NCI-H82 treated with DMSO at 0.1 percent for 48 hours (cell line): ENCODE measurements at regions not wholly inside any gene's neighbourhood (a gene's known extent, or its start where the extent isn't known, plus 50 kb on each side); places are given as distances from the start of the nearest gene placed in this dataset.

Source experiments
- DNase-seq: peaks from one replicate; lab custom pipeline; 2025; ENCODE audit not compliant: unreplicated experiment; lab: John Stamatoyannopoulos, UW

GRCh38 chr18:10207682-10208345, 246.6 kb upstream of the APCDD1 start:
- DNase-seq, result no peak

GRCh38 chr18:10209302-10209701, 245.1 kb upstream of the APCDD1 start:
- no peak for DNase-seq

- no peak for DNase-seq
Observed at GRCh38 chr18:10210057-10210633, 244.3 kb upstream of the APCDD1 start.

DNA sequence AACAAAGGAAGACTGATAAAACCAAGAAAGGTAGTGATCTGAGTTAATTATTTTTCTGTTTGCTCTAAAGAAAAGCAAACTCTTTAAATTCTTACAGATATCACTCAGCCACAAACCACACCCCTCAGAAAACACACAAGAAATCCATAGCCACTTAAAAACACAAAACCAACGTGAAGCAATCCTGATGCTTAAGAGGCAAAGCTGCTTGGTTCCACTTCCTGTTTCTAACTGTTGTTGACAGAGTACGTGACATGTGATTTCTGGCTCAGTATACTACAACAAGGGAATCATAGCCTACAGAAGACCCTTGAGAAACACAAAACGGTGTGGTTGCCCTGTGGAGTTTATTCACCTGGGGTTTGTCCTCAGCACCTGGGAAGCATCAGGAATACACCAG, 240.9 kb upstream of the APCDD1 start:
- no peak for DNase-seq

DNA sequence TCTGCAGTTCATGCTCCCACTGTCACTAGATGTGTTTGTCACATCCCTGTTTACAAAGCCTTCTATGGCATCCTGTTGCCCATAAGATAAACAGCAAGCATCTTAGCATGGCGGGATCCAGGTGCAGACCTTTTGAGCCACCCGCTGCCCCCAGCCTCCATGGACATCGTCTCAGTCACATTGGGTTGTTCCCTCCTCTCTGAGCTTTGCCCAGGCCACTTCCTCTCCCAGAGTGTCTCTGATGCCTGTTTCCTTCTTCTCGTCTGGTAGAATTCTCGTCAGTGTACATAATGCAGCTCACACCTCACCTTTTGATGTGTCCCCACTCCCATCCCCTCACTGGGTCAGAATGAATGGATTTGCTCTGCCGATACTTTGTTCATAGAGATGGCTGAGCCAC, 239.0 kb upstream of the APCDD1 start:
- DNase-seq, result no peak

- DNase-seq, result no peak
Observed at GRCh38 chr18:10216791-10217190, 237.6 kb upstream of the APCDD1 start.

DNA sequence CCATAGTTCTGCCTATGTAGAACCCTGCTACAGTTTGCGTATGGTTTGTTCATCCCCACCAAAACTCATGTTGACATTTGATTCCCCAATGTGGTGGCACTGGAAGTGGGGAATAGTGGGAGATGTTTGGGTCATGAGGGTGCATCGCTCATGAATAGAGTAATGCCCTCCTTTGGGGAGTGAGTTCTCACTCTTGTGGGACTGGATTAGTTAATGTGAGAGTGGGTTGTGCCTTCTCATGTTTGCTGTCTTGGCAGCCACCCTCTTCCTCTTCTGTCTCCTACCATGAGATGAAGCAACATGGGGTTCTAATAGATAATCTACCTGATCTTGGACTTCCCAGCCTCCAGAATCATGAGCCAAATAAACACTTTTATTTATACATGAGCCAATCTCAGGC, 237.2 kb upstream of the APCDD1 start:
- DNase-seq, result no peak

DNA sequence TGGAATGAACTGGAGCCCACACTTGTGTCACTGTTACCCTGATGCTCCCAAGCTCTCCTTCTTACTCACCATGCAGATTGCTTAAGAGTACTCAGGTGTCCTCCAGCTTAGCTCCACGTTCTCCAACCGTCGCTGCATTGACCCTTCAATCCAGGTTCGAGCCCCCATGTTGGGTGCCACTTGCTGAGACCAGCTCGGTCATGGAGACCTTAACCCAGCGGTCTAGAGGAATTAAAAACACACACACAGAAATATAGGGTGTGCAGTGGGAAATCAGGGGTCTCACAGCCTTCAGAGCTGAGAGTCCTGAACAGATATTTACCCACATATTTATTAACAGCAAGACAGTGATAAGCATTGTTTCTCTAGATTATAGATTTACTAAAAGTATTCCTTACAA, 229.1 kb upstream of the APCDD1 start:
- DNase-seq, result no peak

GRCh38 chr18:10226971-10227370, 227.5 kb upstream of the APCDD1 start:
- no peak for DNase-seq

DNA sequence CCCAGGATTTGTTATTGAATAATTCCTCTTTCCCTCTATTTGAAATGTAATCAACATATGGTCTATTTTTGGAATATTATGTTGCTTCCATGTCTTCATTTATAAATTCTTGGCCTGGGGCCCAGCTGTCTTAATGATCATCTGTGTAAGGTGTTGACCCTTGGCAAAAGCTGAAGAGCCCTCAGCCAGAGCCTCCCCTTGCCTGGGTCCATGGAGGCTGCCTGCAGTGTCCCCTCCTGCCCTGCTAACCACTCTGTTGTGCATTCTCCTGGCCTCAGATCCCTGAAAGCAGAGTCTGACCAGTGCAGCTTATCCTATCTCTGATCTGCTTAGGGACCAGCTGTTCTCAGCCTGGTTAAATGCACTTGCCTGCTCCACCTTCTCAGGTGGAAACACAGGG, 226.1 kb upstream of the APCDD1 start:
- no peak for DNase-seq

DNA sequence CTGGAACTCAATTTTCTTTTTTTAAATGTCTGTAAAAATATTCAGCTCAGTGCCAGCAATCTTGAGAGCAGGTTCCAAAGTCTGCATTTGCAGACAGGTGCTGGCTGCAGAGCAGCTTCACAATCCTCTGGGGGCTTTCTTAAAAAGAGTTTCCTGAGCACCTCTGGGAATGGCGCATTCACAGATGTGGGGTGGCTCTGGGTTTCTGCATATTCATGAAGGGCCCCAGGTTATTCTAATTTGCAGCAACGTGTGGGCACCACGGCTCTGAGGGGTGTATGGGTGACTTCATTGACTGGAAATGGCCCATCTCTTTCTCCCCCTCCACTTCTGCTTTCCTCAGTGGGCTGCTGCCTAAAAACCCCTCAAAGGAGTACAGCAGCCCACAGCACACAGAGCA, 225.0 kb upstream of the APCDD1 start:
- DNase-seq, result no peak

GRCh38 chr18:10230072-10230471, 224.4 kb upstream of the APCDD1 start:
- no peak for DNase-seq

DNA sequence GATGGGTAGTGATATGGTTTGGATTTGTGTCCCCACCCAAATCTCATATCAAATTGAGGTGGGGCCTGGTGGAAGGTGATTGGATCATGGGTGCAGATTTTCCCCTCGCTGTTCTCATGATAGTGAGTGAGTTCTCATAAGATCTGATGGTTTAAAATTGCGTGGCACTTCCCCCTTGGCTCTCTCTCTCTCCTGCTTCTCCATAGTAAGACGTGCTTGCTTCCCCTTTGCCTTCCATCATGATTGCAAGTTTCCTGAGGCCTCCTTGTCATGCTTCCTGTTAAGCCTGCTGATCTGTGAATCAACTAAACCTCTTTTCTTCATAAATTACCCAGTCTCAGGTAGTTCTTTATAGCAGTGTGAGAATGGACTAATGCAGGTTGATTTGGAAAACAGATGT, 223.2 kb upstream of the APCDD1 start:
- no peak for DNase-seq

DNA sequence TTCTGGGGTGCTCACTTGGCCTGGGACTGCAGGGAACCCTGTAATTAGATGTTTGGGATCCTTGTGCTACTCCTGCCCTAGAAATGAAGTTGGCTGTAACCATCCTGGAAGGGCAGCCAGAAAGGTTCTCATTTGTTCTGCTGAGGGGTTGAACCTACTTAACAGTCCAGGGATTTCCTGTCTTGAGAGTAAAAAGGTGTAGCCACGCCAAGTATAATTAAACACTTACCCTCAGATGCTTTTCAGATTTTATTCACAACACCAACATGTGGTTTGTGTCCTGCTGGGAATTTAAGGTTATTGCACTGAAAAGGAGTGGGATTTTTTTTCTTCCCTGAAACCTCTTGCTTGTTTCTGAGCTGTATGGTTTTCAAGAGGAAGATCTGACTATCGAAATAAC, 222.4 kb upstream of the APCDD1 start:
- DNase-seq, result no peak

DNA sequence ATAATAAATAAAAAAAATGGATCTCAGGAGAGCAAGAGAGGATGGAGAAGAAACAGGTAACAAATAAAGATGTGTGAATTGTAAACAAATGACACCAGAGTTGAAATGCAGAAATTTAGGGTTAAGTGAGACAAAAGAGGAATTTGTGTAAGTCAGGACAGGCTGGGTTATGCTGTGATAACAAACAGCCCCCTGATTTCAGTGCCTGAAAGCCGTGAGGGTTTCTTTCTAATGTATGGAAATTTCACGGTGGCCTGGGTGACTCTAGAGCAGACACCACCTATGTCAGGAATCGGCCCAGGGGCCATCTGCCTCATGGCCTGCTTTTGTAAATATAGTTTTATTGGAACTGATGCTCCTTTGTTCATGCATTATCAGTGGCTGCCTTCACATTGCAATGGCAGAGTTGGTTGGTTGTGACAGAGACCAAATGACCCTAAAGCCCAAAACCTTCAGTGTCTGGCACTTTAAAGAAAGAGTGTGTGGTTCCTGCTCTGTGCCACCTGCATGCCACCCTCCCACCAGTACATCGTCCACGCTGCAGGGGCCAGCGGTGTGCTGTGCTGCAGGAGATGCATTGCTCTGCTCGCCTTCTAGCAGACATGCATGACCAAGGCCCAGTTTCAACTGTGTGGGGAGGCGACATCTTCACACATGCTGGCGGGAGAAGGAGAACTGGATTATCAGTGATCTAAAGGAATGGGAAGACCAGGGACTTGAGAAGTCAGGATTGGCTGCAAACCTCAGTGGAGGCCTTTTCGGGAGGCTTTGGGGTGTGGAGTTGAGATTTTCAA, 221.2 kb upstream of the APCDD1 start:
- DNase-seq, result no peak

DNA sequence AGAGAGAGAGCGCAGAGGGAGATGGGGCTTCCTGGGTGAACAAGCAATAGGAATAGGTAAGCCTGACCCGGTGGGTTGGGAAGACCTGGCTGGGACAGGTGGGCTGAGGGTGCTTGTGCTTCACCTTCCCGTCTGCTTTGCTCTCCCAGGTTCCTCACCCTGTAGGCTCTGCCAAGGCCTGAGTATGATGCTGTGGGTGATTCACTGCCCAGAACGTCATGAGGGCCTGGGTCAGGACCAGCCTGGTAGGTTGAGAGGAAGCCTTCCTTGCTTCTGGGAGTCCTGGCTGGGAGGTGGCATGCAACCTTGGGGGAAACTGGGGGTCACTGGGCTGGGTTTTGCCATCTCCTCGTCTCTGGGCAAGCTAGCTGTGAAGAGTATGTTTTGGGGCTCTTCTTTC, 220.2 kb upstream of the APCDD1 start:
- no peak for DNase-seq

DNA sequence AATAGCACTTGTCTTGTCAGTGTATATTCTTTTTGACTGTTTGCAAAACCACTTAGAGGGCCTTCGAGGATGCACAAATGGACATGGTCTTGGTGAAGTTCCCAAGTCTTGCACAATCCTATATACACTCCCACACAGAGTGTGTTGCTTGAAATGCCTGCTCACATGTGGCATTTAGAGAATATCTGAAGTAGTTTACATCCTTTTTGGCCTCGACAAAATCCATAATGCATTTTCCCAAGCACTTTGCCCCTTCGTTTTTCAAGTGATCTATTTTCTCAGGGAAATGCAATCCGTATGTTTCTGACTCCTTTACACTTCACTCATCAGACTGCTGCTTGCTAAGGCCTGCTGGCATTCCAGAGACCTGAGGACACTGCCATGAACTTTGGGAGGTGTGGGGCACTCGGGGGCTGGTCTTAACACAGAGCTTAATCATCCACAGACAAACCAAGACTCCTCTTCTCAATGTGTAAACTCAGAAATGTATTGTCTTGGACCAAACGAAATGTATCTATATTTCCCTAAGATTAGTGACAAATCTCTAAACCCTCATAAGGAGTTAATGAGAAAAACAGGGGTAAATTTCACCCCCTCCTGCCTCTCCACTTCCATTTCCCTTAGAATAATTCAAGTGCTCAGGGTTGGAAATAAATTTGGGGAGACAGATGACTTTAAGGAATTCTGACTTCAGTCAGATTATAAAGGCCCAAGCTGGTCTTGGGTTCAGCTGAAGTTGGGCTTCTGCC, 219.3 kb upstream of the APCDD1 start:
- DNase-seq, result no peak

- DNase-seq, result no peak
Observed at GRCh38 chr18:10235661-10235952, 218.8 kb upstream of the APCDD1 start.

- no peak for DNase-seq
Observed at GRCh38 chr18:10239103-10239502, 215.3 kb upstream of the APCDD1 start.

DNA sequence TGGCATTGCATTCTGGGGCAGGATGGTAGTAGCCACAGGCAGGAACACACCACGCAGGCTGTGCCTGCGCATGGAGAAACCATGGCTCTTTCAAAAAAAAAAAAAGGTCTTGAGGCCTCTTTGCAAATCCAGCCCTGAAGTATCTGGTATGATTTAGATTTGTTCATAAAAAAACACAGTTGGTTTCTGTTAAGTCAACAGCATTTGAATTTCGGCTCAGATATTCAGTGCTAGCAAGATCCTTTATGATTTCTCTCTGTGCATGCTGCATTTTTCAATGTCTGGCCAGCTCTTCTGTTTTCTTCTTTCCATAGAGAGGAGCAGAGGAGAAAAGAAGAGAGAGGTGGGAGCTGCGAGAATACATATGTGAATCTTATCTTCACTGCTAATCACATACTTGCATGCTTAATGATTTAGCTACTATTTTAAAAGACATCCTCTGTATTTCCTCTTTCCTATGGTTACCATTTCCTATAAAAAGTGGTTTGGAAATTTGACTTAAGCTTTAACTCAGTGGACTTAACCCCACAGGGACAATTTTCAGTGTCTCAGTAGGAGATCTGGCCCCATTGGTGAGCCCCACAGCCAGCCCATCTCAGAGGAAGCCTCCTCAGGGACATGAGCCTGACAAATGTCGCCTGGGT, 214.3 kb upstream of the APCDD1 start:
- no peak for DNase-seq

DNA sequence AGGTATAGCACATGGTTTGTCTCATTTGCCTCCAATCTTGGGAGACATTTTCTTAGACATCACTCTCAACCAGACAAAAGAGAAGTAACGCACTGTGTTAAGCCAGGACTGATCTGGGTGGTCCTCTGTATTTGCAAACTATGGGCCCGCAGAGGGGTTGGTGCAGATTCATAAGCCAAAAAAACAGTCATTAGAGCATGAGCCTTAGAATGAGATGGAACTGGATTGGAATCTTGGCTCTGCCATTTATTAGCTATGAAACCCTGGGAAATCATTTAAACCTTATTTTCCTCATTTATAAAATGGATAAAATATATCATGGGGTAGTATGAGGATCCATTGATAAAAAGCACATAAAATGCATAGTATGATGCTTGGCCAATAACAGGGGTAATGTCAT, 213.5 kb upstream of the APCDD1 start:
- no peak for DNase-seq
